Astrocyte (in vitro differentiated cells and primary cell): ENCODE measurements at regions not wholly inside any gene's neighbourhood (a gene's known extent, or its start where the extent isn't known, plus 50 kb on each side); places are given as distances from the start of the nearest gene placed in this dataset.

Source experiments
- CTCF ChIP-seq: IDR thresholded peaks from 2 replicates; pipeline ENCODE4 v1.5.1; 2011; ENCODE audit warnings: low read depth, mild to moderate bottlenecking, inconsistent platforms, low read length, moderate library complexity; ENCODE audit not compliant: insufficient read depth
- EZH2 ChIP-seq: IDR thresholded peaks from 2 replicates; pipeline ENCODE4 v1.6.1; 2012; ENCODE audit warnings: mild to moderate bottlenecking, low read length, inconsistent platforms; ENCODE audit not compliant: insufficient read depth

GRCh38 chr4:148850257-148850995 is 408.2 kb upstream of the NR3C2 start:
- no peak for TF ChIP-seq CTCF
- TF ChIP-seq EZH2: no peak
